COLO668 (cell line): ENCODE measurements at regions not wholly inside any gene's neighbourhood (a gene's known extent, or its start where the extent isn't known, plus 50 kb on each side); places are given as distances from the start of the nearest gene placed in this dataset.

Experiments used
- DNase-seq: peaks from one replicate; lab custom pipeline; 2025; ENCODE audit not compliant: unreplicated experiment; lab: John Stamatoyannopoulos, UW

- DNase-seq, result no peak
These were observed 186.9 kb downstream of the ZFP36L2 start for GRCh38 chr2:43039376-43040080.

DNA sequence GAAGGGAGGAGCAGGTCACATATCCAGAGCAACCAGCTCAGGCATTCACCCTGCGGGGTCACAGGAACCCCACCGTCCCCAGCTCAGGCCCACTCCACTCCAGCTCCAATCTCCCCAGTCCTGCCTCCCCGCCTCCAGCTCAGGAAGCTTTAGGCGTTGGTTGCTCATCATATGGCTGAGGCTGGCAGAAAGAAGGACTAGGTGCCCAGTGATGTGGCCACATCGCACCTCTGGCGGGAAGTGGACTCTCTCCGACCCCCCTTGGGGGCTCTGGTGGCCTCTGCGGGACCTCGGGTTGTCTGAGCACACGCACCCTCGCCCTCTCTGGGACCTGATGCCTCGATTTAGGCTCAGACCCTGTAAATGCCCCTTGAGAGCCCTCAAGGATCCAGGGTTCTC is 187.7 kb downstream of the ZFP36L2 start:
- no peak for DNase-seq

GRCh38 chr2:43038034-43038695 is 188.2 kb downstream of the ZFP36L2 start:
- no peak for DNase-seq

- DNase-seq, result no peak
These were observed 190.5 kb downstream of the ZFP36L2 start for GRCh38 chr2:43035922-43036321.

GRCh38 chr2:43034921-43035320 is 191.5 kb downstream of the ZFP36L2 start:
- no peak for DNase-seq

DNA sequence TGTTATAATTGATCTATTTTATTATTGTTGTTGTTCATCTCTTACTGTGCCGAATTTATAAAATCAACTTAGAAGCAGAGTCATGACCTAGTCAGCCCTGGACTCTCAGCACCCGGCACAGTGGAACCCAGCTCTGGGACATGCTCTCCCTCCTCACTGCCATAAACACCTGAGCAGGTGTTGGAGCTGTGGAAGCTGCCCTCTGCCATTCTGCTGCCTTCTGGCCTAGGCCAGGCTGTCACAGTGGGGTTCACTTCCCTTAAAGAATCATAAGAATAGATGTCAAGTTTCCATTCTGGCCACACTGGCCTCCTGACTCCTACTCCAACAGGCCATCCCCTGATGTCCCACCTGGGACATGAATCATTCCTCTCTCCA is 192.2 kb downstream of the ZFP36L2 start:
- DNase-seq, result no peak

DNA sequence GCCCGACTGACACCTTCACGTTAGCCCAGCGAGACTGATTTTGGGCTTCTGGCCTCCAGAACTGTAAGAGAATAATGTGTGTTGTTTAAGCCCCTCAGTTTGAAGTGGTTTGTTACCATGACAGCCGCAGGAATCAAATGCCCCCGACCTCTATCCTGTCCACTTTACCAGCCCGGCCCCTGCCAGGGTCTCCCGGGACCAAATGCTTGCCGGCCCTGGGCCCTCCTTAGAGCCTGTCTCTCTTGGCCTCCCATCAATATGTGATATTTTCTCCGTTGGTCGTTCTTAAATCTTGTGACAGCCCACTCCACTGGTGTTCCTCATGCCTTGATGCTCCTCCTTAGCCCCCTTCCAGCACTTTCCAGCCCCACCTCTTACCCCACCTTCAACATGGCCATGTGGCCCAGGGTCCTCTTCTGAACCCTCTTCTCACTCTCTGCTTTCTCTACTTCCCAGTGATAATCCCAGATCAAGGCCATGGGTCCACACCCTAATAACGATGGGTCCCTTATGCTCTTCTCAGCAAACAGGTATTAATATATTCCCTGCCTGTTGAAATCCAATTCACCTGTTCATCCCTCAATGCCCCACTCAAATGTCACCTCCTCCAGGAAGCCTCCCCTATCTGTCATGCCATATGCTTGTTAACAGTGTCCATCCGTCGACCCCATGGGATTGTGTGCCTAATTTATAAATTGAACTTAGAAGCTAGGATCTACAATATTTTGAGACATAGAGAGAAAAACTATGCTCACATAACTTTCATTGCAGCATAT is 192.8 kb downstream of the ZFP36L2 start:
- no peak for DNase-seq

DNA sequence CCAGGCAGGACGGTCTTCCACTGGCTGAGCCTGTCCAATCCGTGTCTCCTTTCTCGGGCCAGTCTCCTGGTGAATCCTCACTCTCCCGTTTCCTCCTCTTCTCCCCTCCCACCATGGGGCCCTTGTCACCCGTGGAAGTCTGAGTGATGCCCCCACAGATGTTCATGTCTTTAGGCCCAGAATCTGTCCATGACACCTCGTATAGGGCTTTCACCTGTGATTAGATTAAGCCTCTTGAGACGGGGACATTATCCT is 193.5 kb downstream of the ZFP36L2 start:
- no peak for DNase-seq

GRCh38 chr2:43032213-43033015 is 194.0 kb downstream of the ZFP36L2 start:
- no peak for DNase-seq

DNA sequence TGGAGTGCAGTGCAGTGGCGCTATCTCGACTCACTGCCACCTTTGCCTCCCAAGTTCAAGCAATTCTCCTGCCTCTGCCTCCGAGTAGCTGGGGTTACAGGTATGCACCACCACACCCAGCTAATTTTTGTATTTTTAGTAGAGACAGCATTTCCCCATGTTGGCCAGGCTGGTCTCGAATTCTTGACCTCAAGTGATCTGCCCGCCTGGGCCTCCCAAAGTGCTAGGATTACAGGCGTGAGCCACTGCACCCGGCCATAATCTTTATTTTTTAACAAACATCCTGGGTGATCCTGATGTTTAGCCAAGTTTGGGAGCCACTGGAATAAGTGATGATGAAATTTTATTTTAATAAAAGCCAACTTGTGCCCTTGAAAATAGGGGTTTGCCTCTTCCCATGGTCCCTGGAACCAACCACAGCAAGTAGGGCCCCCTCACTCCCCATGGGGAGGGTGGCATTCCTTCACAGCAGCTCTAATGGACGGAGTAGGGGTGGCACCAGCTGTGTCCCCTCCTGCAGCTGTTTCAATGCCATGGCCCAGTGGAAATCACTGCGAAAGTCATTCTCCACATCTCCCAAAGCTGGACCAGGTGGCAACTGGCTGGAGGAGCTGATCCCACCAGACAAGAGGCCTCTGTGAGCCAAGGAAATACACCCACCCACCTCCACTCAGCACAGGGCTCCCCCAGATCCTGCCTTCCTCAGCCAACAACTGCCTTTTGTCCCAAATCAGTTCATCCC is 194.8 kb downstream of the ZFP36L2 start:
- no peak for DNase-seq

DNA sequence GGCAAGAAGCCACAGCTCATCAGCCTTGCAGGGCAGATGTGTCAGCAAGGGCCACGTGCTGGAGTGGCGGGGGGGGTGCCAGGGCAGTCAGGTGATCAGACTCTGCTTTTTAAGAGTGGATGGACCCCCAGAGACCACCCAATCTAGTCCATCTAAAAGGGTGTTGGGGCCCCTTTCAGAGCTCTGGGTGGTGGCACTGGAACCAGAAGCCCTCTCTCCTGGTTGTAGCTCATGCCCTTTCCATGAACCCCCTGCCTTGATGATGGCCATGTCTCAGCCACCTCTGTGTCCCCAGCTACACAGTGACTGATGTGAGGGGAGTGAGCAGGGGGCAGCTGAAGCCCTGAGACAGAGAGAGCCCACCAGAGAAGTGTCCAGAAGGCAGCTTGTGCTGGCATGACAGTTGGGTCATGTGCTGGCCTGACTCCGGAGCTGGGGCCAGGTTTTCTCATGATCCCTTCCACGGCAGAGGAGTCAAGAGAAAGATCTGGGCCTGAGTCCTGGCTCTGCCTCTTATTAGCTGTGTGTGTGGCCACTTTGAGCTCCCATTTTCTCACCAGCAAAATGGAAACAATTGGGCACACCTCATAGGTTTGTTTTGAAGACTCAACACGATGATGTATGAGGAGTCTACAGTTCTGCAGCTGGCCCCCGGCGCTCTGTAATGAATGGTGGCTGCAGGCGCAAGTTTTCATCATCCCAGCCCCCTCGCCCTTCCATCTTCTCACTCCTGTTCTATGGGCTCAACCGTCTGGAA is 195.7 kb downstream of the ZFP36L2 start:
- DNase-seq, result no peak

- DNase-seq, result no peak
These were observed 197.2 kb downstream of the ZFP36L2 start for GRCh38 chr2:43029186-43029585.

DNA sequence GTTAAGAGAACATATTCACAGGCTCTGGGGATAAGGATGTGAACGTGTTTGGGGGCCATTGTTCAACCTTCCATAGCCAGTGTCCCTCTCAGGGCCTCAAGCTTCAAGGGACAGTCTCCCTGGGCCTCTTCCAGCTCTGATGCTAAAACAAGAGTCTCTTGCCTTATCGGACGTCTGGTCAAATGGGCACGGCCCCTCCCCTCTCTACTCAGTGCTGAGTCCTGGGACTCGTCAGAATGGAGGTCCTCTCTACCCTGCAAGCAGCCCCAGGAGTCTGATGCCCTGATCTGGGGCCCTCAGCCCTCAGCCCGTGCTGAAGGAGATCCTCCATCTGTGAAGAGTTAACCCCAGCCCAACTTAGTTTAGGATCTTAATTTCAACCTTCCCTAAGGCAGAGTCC is 198.2 kb downstream of the ZFP36L2 start:
- DNase-seq, result no peak

DNA sequence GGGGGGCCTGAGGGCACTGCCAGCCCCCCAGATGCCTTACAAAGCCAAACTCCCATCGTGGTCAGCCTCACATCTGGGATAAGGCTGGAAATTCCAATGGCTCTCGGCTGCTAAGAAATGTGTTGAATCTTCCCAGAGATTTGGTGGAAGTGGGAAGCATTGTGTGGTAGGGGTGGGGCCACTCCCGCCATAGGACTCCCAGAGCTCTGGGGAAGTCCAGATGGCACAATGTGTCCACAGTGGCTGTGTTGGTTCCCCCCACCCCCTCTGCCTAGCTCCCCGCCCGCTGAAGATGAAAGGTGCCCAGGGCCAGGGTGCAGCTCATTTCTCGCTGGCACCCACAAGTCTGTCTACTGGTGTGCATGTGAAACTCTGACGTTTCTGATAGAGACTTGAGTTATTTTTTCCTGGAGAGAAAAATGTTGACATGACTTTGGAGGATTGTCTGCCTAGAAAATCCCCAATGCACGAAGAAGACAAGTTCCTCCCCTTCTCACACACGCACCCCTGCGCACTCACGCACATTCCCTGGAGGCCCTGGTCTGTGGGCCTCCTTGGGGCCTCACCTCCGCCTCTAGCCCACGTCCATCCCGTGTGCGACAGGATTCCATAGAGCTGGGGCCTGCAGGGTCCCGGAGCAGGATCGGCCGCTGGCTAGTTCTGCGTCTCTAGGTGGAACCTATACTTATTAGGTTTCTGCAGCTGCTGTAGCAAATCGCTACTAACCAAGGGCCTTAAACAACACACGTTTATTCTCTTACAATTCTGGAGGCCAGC is 199.1 kb downstream of the ZFP36L2 start:
- no peak for DNase-seq

DNA sequence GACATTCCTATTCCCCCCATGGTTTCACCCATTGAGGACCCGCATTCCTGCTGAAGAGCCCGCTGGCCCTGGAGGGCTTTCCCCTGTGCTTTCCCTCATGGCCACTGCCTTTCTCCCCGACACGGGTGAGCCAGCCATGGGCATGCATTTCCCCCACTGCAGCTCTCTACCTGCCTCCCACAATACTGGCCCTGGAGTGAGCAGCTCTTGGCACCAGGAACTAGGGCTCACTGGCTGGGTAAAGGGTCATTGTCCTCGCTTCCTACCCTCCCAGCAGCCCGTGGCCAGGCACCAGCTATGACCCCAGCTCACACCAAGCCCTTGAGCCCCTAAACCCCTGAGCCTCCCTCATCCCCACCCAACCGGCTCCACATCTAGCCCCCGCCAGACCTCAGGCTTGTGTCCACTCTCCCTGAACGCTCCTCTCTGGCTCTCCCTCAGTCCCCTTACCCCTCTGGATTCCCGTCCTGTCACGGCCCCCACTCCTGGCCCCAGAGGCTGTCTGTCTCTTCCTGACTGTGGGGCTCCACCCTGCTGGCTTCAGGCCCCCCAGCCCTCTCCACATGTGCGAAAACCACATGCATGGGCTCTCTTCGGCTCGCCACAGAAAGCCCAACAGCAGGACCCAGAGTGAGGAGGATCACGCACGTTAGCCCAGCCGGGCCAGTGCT is 199.8 kb downstream of the ZFP36L2 start:
- no peak for DNase-seq

- DNase-seq, result no peak
These were observed 200.6 kb downstream of the ZFP36L2 start for GRCh38 chr2:43025709-43026295.

- peak; percentile 19 for DNase-seq
These were observed 201.8 kb downstream of the ZFP36L2 start for GRCh38 chr2:43024515-43025011.

- DNase-seq, result no peak
These were observed 202.5 kb downstream of the ZFP36L2 start for GRCh38 chr2:43023791-43024514.
